ENCODE measurements at regions not wholly inside any gene's neighbourhood (a gene's known extent, or its start where the extent isn't known, plus 50 kb on each side); places are given as distances from the start of the nearest gene placed in this dataset.
"Not testable (repeated sequence)": the region's sequence is repeated elsewhere in the genome, so short reads cannot be mapped to it uniquely, and the experiment has no call there.

DNA sequence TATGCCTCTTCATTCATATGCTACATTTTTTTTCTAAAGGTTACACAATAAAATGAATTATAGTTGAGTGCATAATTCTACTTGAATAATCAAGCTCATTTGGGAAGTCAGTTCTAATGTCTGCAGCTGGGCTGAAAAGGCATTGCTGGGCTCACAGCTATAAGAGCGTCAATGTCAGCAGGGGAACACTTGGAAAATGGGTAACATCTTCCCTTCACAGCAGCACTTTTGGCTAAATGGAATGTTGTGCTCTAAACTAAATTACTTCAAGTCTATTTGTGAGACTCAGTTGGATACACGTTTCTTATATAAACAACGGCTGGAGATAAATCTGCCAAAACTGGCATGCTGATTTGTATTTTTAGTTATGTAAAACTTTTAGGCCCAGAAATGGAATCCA lies 357.8 kb downstream of the TBL1XR1 start:
- TF ChIP-seq NR1H2 (CRISPR knock-in tag; IDR thresholded peaks at IDR 0.05; ENCODE audit: borderline replicate concordance, low read depth) (no peak), ZNF703 (CRISPR knock-in tag; IDR thresholded peaks at IDR 0.05; ENCODE audit: borderline replicate concordance) (no peak), CC2D1A (CRISPR knock-in tag; IDR thresholded peaks at IDR 0.05) (no peak), ZNF709 (CRISPR knock-in tag; IDR thresholded peaks at IDR 0.05) (no peak), KLF13 (CRISPR knock-in tag; IDR thresholded peaks at IDR 0.05) (no peak)
- FAIRE-seq = no peak
- 14% methylated on average over 3 of the region's 3 CpGs for WGBS (ENCODE audit: low lambda C conversion rate)
- in situ Hi-C loops (cut with HindIII; ENCODE audit: extremely low pct_ligation_motif_present, low pct_unique_long_range_greater_than_20kb) (no loop called here), intact Hi-C loops (cut with micrococcal nuclease; ENCODE audit: unreplicated experiment) (no loop called here)
- Histone ChIP-seq H4K20me1 (ENCODE audit: insufficient read depth, low read length) (no peaks in the 10 kb centered on the region), H3K4me1 (ENCODE audit: insufficient read depth, low read length) (no peaks in the 10 kb centered on the region), H3K27me3 (ENCODE audit: control insufficient read depth in 1 of 2, insufficient read depth in 2 of 2, low read length in 2 of 2) (no peaks in the 10 kb centered on the region), H3K9me3 (ENCODE audit: low read length) (no peaks in the 10 kb centered on the region), H3K9ac (ENCODE audit: insufficient read depth, low read depth, low read length) (no peak overlapping the region), H2AFZ (ENCODE audit: low read length) (no peak overlapping the region), H3K4me2 (ENCODE audit: low read depth, low read length) (no peak overlapping the region), H3K79me2 (ENCODE audit: insufficient read depth, low read length) (no peaks in the 10 kb centered on the region), H3K27ac (ENCODE audit: extremely low read length, insufficient read depth, low read length) (no peak overlapping the region), H3K4me3 (replicated peaks in 1 of 3; ENCODE audit: insufficient read depth in 1 of 3, low read depth in 2 of 3, low read length in 3 of 3) (no peak overlapping the region), H3K36me3 (replicated peaks in 1 of 2; ENCODE audit: control insufficient read depth in 1 of 2, insufficient read depth in 2 of 2, low read length in 2 of 2) (no peaks in the 10 kb centered on the region)
- ATAC-seq = no peak
- no peak for DNase-seq (ENCODE audit: low spot score)
- CTCF ChIA-PET (ENCODE audit: low intra/inter-chr PET ratio, low total read pairs) = no interaction called here
- POLR2A ChIA-PET = no interaction called here
- no TSS peak for BruUV-seq (replicated peaks)

DNA sequence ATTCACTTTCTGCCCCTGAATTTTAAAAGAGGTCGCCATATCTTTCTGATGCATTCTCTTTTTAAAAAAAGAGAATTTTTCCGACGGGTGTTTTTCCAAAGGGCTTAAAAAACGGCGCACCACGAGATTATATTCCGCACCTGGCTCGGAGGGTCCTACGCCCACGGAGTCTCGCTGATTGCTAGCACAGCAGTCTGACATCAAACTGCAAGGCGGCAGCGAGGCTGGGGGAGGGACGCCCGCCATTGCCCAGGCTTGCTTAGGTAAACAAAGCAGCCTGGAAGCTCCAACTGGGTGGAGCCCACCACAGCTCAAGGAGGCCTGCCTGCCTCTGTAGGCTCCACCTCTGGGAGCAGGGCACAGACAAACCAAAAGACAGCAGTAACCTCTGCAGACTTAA lies 370.0 kb downstream of the TBL1XR1 start:
- H3K27ac ChIP-seq (ENCODE audit: extremely low read length, insufficient read depth, low read length); H3K9ac ChIP-seq (ENCODE audit: insufficient read depth, low read depth, low read length); intact Hi-C loops (cut with micrococcal nuclease; ENCODE audit: unreplicated experiment); in situ Hi-C loops (cut with HindIII; ENCODE audit: extremely low pct_ligation_motif_present, low pct_unique_long_range_greater_than_20kb); DNase-seq (ENCODE audit: low spot score); H2AFZ ChIP-seq (ENCODE audit: low read length); BruUV-seq (replicated peaks); H3K4me3 ChIP-seq (replicated peaks in 1 of 3; ENCODE audit: insufficient read depth in 1 of 3, low read depth in 2 of 3, low read length in 3 of 3); H3K4me1 ChIP-seq (ENCODE audit: insufficient read depth, low read length); POLR2A ChIA-PET; H3K27me3 ChIP-seq (ENCODE audit: control insufficient read depth in 1 of 2, insufficient read depth in 2 of 2, low read length in 2 of 2); H3K36me3 ChIP-seq (replicated peaks in 1 of 2; ENCODE audit: control insufficient read depth in 1 of 2, insufficient read depth in 2 of 2, low read length in 2 of 2); ATAC-seq; FAIRE-seq; CTCF ChIA-PET (ENCODE audit: low intra/inter-chr PET ratio, low total read pairs); H3K79me2 ChIP-seq (ENCODE audit: insufficient read depth, low read length); H3K9me3 ChIP-seq (ENCODE audit: low read length); H3K4me2 ChIP-seq (ENCODE audit: low read depth, low read length); H4K20me1 ChIP-seq (ENCODE audit: insufficient read depth, low read length): not testable (repeated sequence)
- 54% methylated on average over 9 of the region's 15 CpGs for WGBS (ENCODE audit: low lambda C conversion rate)
